LNCaP clone FGC (cell line): ENCODE measurements at regions not wholly inside any gene's neighbourhood (a gene's known extent, or its start where the extent isn't known, plus 50 kb on each side); places are given as distances from the start of the nearest gene placed in this dataset.
"Not testable (repeated sequence)": the region's sequence is repeated elsewhere in the genome, so short reads cannot be mapped to it uniquely, and the experiment has no call there.

ENCODE experiments used
- DNase-seq: peaks from one replicate; pipeline ENCODE4 v3.0.0-alpha.2; 2011; ENCODE audit warnings: low read depth
- H3K4me3 ChIP-seq: 2 replicates; pipeline ENCODE4 v1.5.1; 2011; ENCODE audit warnings: mild to moderate bottlenecking, low read depth, low read length, control low read depth
- CTCF ChIP-seq: IDR thresholded peaks from 2 replicates; pipeline ENCODE4 v1.5.1; 2012; ENCODE audit warnings: mild to moderate bottlenecking; ENCODE audit not compliant: control insufficient read depth, insufficient read depth; ENCODE audit errors: extremely low read depth

GRCh38 chr1:94769551-94769950, 50.6 kb upstream of the SLC44A3 start:
- no peak overlapping the region for H3K4me3 ChIP-seq
- no peak for DNase-seq
- no peak for TF ChIP-seq CTCF

- no peak overlapping the region for H3K4me3 ChIP-seq
- no peak for TF ChIP-seq CTCF
- DNase-seq = no peak
These were observed 52.1 kb upstream of the SLC44A3 start for GRCh38 chr1:94768036-94768435.

GRCh38 chr1:94765958-94766357, 54.2 kb upstream of the SLC44A3 start:
- no peak overlapping the region for H3K4me3 ChIP-seq
- no peak for DNase-seq
- no peak for TF ChIP-seq CTCF

GRCh38 chr1:94759188-94759587, 61.0 kb upstream of the SLC44A3 start:
- H3K4me3 ChIP-seq = no peak overlapping the region
- TF ChIP-seq CTCF = no peak
- DNase-seq = no peak

GRCh38 chr1:94757931-94758330, 62.2 kb upstream of the SLC44A3 start:
- peak; percentile 77 for DNase-seq
- no peak for TF ChIP-seq CTCF
- no peak overlapping the region for H3K4me3 ChIP-seq

GRCh38 chr1:94755675-94756074, 64.5 kb upstream of the SLC44A3 start:
- DNase-seq = no peak
- no peak for TF ChIP-seq CTCF
- no peak overlapping the region for H3K4me3 ChIP-seq

GRCh38 chr1:94755016-94755415, 65.1 kb upstream of the SLC44A3 start:
- not testable (repeated sequence) for DNase-seq, H3K4me3 ChIP-seq

GRCh38 chr1:94754570-94754969, 65.6 kb upstream of the SLC44A3 start:
- DNase-seq = no peak
- no peak for TF ChIP-seq CTCF
- H3K4me3 ChIP-seq = no peak overlapping the region
